Right lobe of liver (tissue), 4 donors: ENCODE measurements at regions not wholly inside any gene's neighbourhood (a gene's known extent, or its start where the extent isn't known, plus 50 kb on each side); places are given as distances from the start of the nearest gene placed in this dataset.

Experiments
- CTCF ChIP-seq, 4 donors: fragments of 200-600 bp in 3 of 4; fragments of 450-650 bp in 1 of 4; IDR thresholded peaks; one replicate each; pipeline versions ENCODE4 v1.5.1 to v1.8.0; 2016 to 2022; ENCODE audit warnings: antibody characterized with exemption in 4 of 4, mild to moderate bottlenecking in 2 of 4
- POLR2A ChIP-seq: fragments of 450-650 bp; IDR thresholded peaks from one replicate; pipeline ENCODE4 v1.6.1; 2017; ENCODE audit warnings: antibody characterized with exemption, mild to moderate bottlenecking
- donor health status: DM: no; HTN: no; CAD: no.
- donor health status: DM: no; HTN: no; CAD: no.
- donor health status: DM: no; HTN: yes; CAD: no.

GRCh38 chr5:40307920-40308319, 371.8 kb upstream of the PTGER4 start:
- no peak for TF ChIP-seq CTCF (IDR thresholded peaks at IDR 0.05)
- TF ChIP-seq POLR2A, result no peak
